HepG2 (cell line): ENCODE measurements at regions not wholly inside any gene's neighbourhood (a gene's known extent, or its start where the extent isn't known, plus 50 kb on each side); places are given as distances from the start of the nearest gene placed in this dataset.

Experiments
- CBX5 ChIP-seq: sonication (generic); formaldehyde crosslinking; IDR thresholded peaks from 2 replicates; pipeline ENCODE4 v1.4.0; 2020; ENCODE audit warnings: missing genetic modification reagents, borderline replicate concordance
- EP300 ChIP-seq, 3 experiments: sonication (generic) in 1 of 3; formaldehyde crosslinking in 1 of 3; IDR thresholded peaks; 2 replicates each; pipeline versions ENCODE4 v1.5.1 to v1.6.1; 2011 to 2020; ENCODE audit warnings: low read depth in 2 of 3, low read length in 2 of 3, borderline replicate concordance in 1 of 3, improper control_type of control experiment in 1 of 3, mild to moderate bottlenecking in 1 of 3, missing genetic modification reagents in 1 of 3, moderate library complexity in 1 of 3
- HNRNPLL ChIP-seq: fragments of 200-400 bp; formaldehyde crosslinking; IDR thresholded peaks from 2 replicates; pipeline ENCODE4 v1.6.1; 2017; ENCODE audit warnings: mild to moderate bottlenecking, low read depth, low read length; ENCODE audit not compliant: poor library complexity, severe bottlenecking
- HOXD1 ChIP-seq: sonication (generic); formaldehyde crosslinking; IDR thresholded peaks from 2 replicates; pipeline ENCODE4 v1.5.0; 2020; ENCODE audit warnings: missing genetic modification reagents
- NR2C2 ChIP-seq: sonication (generic); formaldehyde crosslinking; IDR thresholded peaks from 2 replicates; pipeline ENCODE4 v1.4.0; 2020; ENCODE audit warnings: missing genetic modification reagents, mild to moderate bottlenecking, moderate library complexity, borderline replicate concordance
- POLR2AphosphoS5 ChIP-seq: IDR thresholded peaks from 2 replicates; pipeline ENCODE4 v1.6.1; 2012; ENCODE audit warnings: low read depth, low read length
- SP5 ChIP-seq: IDR thresholded peaks from 2 replicates; pipeline ENCODE4 v1.6.1; 2016; ENCODE audit warnings: low read depth, borderline replicate concordance
- TRIM24 ChIP-seq: sonication (generic); formaldehyde crosslinking; IDR thresholded peaks from 2 replicates; pipeline ENCODE4 v1.8.0; 2022; ENCODE audit warnings: mild to moderate bottlenecking, missing genetic modification reagents

DNA sequence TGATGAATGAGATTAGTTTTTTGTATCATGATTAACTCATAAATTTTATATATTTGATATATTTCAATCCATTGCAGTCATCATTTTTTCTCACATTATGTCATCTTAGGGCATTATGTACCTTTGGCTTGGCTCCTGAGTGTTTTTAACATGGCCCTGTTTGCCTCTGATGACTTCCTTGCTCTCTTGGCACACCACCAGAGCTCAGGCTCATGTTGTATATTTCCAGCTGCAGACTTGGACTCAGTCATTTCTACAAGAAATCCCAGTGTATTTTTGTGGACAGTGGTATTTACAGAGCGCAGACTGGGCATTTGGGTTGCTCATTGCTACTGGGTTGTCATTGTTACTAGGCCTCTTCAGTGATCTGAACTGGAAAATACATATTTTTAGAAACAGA lies 188.5 kb downstream of the ADRA2A start:
- TF ChIP-seq TRIM24 (no peak), NR2C2 (no peak), HOXD1 (CRISPR knock-in tag) (no peak), SP5 (CRISPR knock-in tag) (no peak), CBX5 (CRISPR knock-in tag) (no peak), HNRNPLL (no peak), EP300 (IDR thresholded peaks at IDR 0.05; ENCODE audit: low read depth in 2 of 2, low read length in 2 of 2) (no peak), EP300 (CRISPR knock-in tag; IDR thresholded peaks at IDR 0.05; ENCODE audit: borderline replicate concordance) (no peak), POLR2AphosphoS5 (no peak)
